AG10803 (cell line): ENCODE measurements at regions not wholly inside any gene's neighbourhood (a gene's known extent, or its start where the extent isn't known, plus 50 kb on each side); places are given as distances from the start of the nearest gene placed in this dataset.
A peak's percentile ranks its signal among the peaks of the same experiment; 100 is the strongest.

ENCODE experiments used
- DNase-seq: peaks from one replicate; pipeline ENCODE4 v3.0.0; 2010; ENCODE audit warnings: low read depth
- H3K4me3 ChIP-seq: 2 replicates; pipeline ENCODE4 v1.5.1; 2011; ENCODE audit warnings: mild to moderate bottlenecking, low read length, control low read depth
- CTCF ChIP-seq: conservative IDR thresholded peaks from 2 replicates; pipeline ENCODE4 v1.5.1; 2011; ENCODE audit warnings: mild to moderate bottlenecking, low read length, control low read depth, inconsistent platforms

DNA sequence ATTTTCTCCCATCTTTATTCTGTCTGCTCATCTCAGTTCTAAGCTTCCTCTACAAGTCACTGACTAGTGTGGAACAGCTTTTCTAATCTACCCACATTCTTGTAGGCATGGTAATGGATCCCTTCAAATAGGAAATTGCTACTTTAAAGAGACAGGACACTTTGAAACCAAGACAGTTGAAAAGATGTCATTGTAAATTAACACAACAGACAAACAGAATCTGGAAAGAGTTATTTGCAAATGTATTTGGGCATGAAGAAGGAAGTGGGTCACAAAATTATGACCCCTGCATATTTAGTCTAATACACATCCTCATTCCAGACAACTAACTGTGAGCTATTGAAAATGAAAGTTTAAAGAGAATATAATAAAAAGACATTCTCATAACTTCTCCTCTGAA lies 298.2 kb upstream of the MARCKS start:
- no peak for TF ChIP-seq CTCF
- peak; percentile 81 for DNase-seq
- no peak overlapping the region for H3K4me3 ChIP-seq

- DNase-seq = no peak
- H3K4me3 ChIP-seq = no peak overlapping the region
- no peak for TF ChIP-seq CTCF
Measured at GRCh38 chr6:113560376-113560775, 296.8 kb upstream of the MARCKS start.

- no peak for TF ChIP-seq CTCF
- DNase-seq = peak; percentile 81
- H3K4me3 ChIP-seq = no peak overlapping the region
Measured at GRCh38 chr6:113560908-113561307, 296.2 kb upstream of the MARCKS start.

- TF ChIP-seq CTCF = no peak
- no peak overlapping the region for H3K4me3 ChIP-seq
- DNase-seq = no peak
Measured at GRCh38 chr6:113562248-113562647, 294.9 kb upstream of the MARCKS start.

- no peak for TF ChIP-seq CTCF
- peak; percentile 99 for DNase-seq
- H3K4me3 ChIP-seq = peak overlapping the region; percentile 48
Measured at GRCh38 chr6:113564371-113565171, 292.6 kb upstream of the MARCKS start.

DNA sequence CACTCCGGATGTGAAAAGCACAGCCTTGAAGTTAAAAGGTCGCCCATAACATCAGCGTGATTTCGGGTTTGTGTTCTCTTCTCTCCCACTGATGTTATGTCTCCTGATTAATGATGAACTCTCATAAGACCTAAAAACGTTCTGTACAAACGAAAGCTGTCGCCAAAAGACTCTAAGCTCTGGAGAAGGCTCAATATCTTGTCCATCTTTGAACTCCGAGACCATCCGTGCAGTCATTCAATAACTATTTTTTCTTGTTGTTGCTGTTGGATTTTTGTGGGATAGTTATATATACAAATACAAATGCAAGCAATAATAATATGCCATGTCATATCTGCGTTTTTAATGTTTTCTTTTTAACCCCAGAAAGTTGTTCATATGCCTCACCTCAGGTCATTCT lies 291.8 kb upstream of the MARCKS start:
- TF ChIP-seq CTCF = no peak
- peak overlapping the region; percentile 48 for H3K4me3 ChIP-seq
- DNase-seq = peak; percentile 43

- TF ChIP-seq CTCF = no peak
- DNase-seq = peak; percentile 74
- H3K4me3 ChIP-seq = no peak overlapping the region
Measured at GRCh38 chr6:113570161-113570560, 287.0 kb upstream of the MARCKS start.
